Astrocyte (in vitro differentiated cells and primary cell): ENCODE measurements at regions not wholly inside any gene's neighbourhood (a gene's known extent, or its start where the extent isn't known, plus 50 kb on each side); places are given as distances from the start of the nearest gene placed in this dataset.

Source experiments
- EZH2 ChIP-seq: IDR thresholded peaks from 2 replicates; pipeline ENCODE4 v1.6.1; 2012; ENCODE audit warnings: mild to moderate bottlenecking, low read length, inconsistent platforms; ENCODE audit not compliant: insufficient read depth
- TF ChIP-seq, protein P1 (sequence below): IDR thresholded peaks from 2 replicates; pipeline ENCODE4 v1.5.1; 2011; ENCODE audit warnings: low read depth, mild to moderate bottlenecking, inconsistent platforms, low read length, moderate library complexity; ENCODE audit not compliant: insufficient read depth

DNA sequence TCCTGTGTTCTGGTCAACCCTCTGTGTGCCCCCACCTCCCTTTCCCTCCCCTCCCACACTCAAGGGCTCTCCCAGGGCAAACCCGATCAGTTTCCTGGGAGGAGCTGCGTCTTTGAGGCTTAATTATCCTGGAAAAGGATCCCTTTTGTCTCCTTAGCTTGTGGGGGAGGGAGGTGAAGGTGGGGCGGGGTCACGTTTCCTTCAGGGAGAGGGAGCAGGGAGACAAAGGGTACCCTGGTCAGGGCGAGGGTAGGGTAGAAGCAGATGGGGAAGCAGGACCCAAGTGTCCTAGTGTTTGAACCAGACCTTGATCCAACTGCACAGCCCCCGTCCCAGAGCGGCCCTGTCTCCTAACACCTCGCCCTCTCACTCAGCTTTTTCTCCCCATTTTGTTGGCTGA lies 90.1 kb downstream of the HIF1AN start:
- no peak for TF ChIP-seq EZH2
- TF ChIP-seq, protein P1, sequence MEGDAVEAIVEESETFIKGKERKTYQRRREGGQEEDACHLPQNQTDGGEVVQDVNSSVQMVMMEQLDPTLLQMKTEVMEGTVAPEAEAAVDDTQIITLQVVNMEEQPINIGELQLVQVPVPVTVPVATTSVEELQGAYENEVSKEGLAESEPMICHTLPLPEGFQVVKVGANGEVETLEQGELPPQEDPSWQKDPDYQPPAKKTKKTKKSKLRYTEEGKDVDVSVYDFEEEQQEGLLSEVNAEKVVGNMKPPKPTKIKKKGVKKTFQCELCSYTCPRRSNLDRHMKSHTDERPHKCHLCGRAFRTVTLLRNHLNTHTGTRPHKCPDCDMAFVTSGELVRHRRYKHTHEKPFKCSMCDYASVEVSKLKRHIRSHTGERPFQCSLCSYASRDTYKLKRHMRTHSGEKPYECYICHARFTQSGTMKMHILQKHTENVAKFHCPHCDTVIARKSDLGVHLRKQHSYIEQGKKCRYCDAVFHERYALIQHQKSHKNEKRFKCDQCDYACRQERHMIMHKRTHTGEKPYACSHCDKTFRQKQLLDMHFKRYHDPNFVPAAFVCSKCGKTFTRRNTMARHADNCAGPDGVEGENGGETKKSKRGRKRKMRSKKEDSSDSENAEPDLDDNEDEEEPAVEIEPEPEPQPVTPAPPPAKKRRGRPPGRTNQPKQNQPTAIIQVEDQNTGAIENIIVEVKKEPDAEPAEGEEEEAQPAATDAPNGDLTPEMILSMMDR = no peak
